Caco-2 (cell line): ENCODE measurements at regions not wholly inside any gene's neighbourhood (a gene's known extent, or its start where the extent isn't known, plus 50 kb on each side); places are given as distances from the start of the nearest gene placed in this dataset.

Source experiments
- BruUV-seq: library from RNA; stranded (reverse); fragments of 400-500 nt; replicated peaks from 2 replicates; lab custom pipeline; 2021; lab: Mats Ljungman, UMichigan
- CTCF ChIA-PET: fragments of 300-600 bp; sonication (Branson Sonifier 250); formaldehyde crosslinking; loops from one replicate; lab custom pipeline; 2022; ENCODE audit warnings: antibody characterized with exemption; lab: Charles Lee
- POLR2A ChIA-PET: fragments of 300-600 bp; sonication (Branson Sonifier 250); formaldehyde crosslinking; loops from one replicate; lab custom pipeline; 2022; ENCODE audit warnings: antibody characterized with exemption; lab: Charles Lee
- DNase-seq, 2 experiments: peaks; one replicate each; pipeline versions ENCODE4 v3.0.0 to v3.0.0-alpha.2; 2020 to 2022
- H3K27me3 ChIP-seq: replicated peaks from 2 replicates; pipeline ENCODE4 v1.6.0; 2011; ENCODE audit warnings: low read length; ENCODE audit not compliant: control insufficient read depth, insufficient read depth
- H3K36me3 ChIP-seq: 2 replicates; pipeline ENCODE4 v1.5.1; 2011; ENCODE audit warnings: low read length; ENCODE audit not compliant: control insufficient read depth, insufficient read depth
- H3K4me1 ChIP-seq: fragments of 250-450 bp; sonication (Bioruptor Pico); 2 replicates; pipeline ENCODE4 v1.5.1; 2020; ENCODE audit warnings: mild to moderate bottlenecking
- H3K4me3 ChIP-seq: 2 replicates; pipeline ENCODE4 v1.5.1; 2011; ENCODE audit warnings: low read depth, mild to moderate bottlenecking, control low read depth, low read length
- H3K9me3 ChIP-seq: fragments of 250-450 bp; sonication (Bioruptor Pico); 2 replicates; pipeline ENCODE4 v1.5.1; 2020; ENCODE audit warnings: mild to moderate bottlenecking, moderate library complexity
- H3K27ac Mint-ChIP-seq: one replicate; pipeline ENCODE4 v1.8.0; 2022; ENCODE audit warnings: mixed read lengths; ENCODE audit not compliant: unreplicated experiment
- H3K27me3 Mint-ChIP-seq: one replicate; pipeline ENCODE4 v1.8.0; 2022; ENCODE audit warnings: mixed read lengths; ENCODE audit not compliant: insufficient read depth, unreplicated experiment
- H3K36me3 Mint-ChIP-seq: one replicate; pipeline ENCODE4 v1.8.0; 2022; ENCODE audit warnings: mild to moderate bottlenecking, mixed read lengths; ENCODE audit not compliant: insufficient read depth, unreplicated experiment
- H3K4me1 Mint-ChIP-seq: one replicate; pipeline ENCODE4 v1.8.0; 2022; ENCODE audit warnings: low read depth, mixed read lengths; ENCODE audit not compliant: unreplicated experiment
- H3K4me3 Mint-ChIP-seq: one replicate; pipeline ENCODE4 v1.8.0; 2022; ENCODE audit warnings: mild to moderate bottlenecking, moderate library complexity, mixed read lengths; ENCODE audit not compliant: unreplicated experiment
- H3K9me3 Mint-ChIP-seq: one replicate; pipeline ENCODE4 v1.8.0; 2022; ENCODE audit warnings: mixed read lengths; ENCODE audit not compliant: unreplicated experiment
- CTCF ChIP-seq, 2 experiments: fragments of 200-600 bp in 1 of 2; IDR thresholded peaks; 1 replicate in 1 of 2; 2 replicates in 1 of 2; pipeline versions ENCODE4 v1.5.1 to v1.8.0; 2011 to 2022; ENCODE audit warnings: antibody characterized with exemption in 1 of 2, control low read depth in 1 of 2, inconsistent platforms in 1 of 2, low read depth in 1 of 2, low read length in 1 of 2, mild to moderate bottlenecking in 1 of 2, moderate library complexity in 1 of 2; ENCODE audit not compliant: insufficient read depth in 1 of 2, severe bottlenecking in 1 of 2, unreplicated experiment in 1 of 2
- intact Hi-C: fragments of 100-400 bp; cut with micrococcal nuclease; formaldehyde crosslinking; loops from one replicate; pipeline ENCODE4 v1.10.0; 2022; ENCODE audit not compliant: unreplicated experiment

DNA sequence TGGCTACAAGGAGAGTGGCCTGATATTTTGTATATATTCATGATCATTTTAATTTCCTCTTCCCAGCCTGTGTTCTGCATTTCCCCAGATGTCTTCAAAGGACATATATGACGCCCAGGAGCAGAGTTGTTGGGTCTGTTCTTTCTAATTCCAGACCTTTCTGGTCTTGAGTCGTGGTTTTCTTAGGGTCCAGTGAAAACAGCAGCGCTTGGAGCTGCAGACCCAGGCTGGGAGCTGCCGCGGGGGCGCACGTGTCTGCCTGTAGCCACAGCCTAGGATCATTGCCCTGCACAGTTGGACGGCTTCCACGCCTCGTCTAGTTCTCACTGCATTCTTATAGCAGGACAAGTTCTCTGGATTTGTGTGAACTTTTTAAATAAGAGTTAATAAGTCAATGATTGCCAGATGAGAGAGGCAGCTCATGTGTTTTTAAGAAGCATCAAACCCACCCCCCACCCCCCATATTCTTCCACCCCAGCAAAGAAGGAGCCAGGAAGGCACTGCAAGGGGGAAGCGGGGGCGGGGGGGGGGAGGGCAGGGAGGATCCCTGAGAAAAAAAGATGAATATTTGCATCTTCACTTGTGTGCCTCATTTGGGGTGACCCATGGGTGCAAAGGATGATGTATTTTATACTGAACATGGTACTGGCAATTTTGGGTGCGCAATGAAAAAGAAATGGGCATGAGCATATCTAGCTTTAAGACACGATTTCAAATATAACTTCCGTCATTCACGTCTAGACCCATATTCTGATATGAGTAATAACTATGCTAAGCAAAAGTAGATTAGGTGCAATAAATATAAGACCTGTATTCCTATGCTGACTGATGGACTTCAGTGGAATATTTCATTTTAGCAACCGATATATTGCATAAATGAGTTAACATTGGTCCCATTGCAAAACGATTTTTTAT is 160.0 kb downstream of the TBXT start:
- H3K4me1 ChIP-seq: no peaks in the 10 kb centered on the region
- no peaks in the 10 kb centered on the region for H3K9me3 ChIP-seq
- ChIA-PET CTCF (no interaction called here), POLR2A (no interaction called here)
- no peaks in the 10 kb centered on the region for H3K9me3 Mint-ChIP-seq
- H3K36me3 Mint-ChIP-seq: no peaks in the 10 kb centered on the region
- no peak overlapping the region for H3K4me3 Mint-ChIP-seq
- no TSS peak for BruUV-seq
- DNase-seq: no peak
- H3K36me3 ChIP-seq: no peaks in the 10 kb centered on the region
- intact Hi-C loops: no loop called here
- no peaks in the 10 kb centered on the region for H3K27me3 ChIP-seq
- TF ChIP-seq CTCF (IDR thresholded peaks at IDR 0.05; ENCODE audit: insufficient read depth in 1 of 2, low read depth in 1 of 2, low read length in 1 of 2, severe bottlenecking in 1 of 2, unreplicated experiment in 1 of 2): no peak
- no peak overlapping the region for H3K4me3 ChIP-seq
- H3K27ac Mint-ChIP-seq: no peak overlapping the region
- H3K4me1 Mint-ChIP-seq: no peaks in the 10 kb centered on the region
- peaks cover 12% of the 10 kb centered on the region for H3K27me3 Mint-ChIP-seq

DNA sequence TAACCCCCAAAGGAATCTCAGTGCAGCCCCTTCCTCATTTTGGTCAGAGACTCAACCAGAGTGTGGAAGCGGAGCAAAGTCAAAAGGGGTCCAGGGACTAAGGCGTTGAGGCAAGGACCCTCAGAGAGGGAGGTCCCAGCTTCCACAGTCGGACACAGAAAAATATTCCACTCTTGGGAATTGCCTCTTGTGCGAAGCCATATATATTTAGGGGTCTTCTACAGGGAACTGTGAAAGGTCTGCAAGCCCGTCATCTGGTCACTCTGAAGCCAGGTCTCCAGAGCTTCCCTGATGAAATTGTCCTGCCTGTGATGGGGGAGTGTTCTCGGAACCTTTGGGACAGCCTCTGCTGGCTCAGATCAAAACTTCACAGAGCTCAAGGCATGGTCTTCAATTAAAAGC is 160.8 kb downstream of the TBXT start:
- H3K27me3 Mint-ChIP-seq: peaks cover 10% of the 10 kb centered on the region
- no peak for TF ChIP-seq CTCF (IDR thresholded peaks at IDR 0.05; ENCODE audit: insufficient read depth in 1 of 2, low read depth in 1 of 2, low read length in 1 of 2, severe bottlenecking in 1 of 2, unreplicated experiment in 1 of 2)
- Histone ChIP-seq H3K4me3 (no peak overlapping the region), H3K27me3 (no peaks in the 10 kb centered on the region), H3K4me1 (no peaks in the 10 kb centered on the region), H3K36me3 (no peaks in the 10 kb centered on the region), H3K9me3 (no peaks in the 10 kb centered on the region)
- CTCF ChIA-PET: no interaction called here
- no peak overlapping the region for H3K27ac Mint-ChIP-seq
- BruUV-seq: no TSS peak
- no peaks in the 10 kb centered on the region for H3K36me3 Mint-ChIP-seq
- POLR2A ChIA-PET: no interaction called here
- no peak overlapping the region for H3K4me3 Mint-ChIP-seq
- intact Hi-C loops: no loop called here
- DNase-seq: no peak
- H3K4me1 Mint-ChIP-seq: no peaks in the 10 kb centered on the region
- no peaks in the 10 kb centered on the region for H3K9me3 Mint-ChIP-seq

DNA sequence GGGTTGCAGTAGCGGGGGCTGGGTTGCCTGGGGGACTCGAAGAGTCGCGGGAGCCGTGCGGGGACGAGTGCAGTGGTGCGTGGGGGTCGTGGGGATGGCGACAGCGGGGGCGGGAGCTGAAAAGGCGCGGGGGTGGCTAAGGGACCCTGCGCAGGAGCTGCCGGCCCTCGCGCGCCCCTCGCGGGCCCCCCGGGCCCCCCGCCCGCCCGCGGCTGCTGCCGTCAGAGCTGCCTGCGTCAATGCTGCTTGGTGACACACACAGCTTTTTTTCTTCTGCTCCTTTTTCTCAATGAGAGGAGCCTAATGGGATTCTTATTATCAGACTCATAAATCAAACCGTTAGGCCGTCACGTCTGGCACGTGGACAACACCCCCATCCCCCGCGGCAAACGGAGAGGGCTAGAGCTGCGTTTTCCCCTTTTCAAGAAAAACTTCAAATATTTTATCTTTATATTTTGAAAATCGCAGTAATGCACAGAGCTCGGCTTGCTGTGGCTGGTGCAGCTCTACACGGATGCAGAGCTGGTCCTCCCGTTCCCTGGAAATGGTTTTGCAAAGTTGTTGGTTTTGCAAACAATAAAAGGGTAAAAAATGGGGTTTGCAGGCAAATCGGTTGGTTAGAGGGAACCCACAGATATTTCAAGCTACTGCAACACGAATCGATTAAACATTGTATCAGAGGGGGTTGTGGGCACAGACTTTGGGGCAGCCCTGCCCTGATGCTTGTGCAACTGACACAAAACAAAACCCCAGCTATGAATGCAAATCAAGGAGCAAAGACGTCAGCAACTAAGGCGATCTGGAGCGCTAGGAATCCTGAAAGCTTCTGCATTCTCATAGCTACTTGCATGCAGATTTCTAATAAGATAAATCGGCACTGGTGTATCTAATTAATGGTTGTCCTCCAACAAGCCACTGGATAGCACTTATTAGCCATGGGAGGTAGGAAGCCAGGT is 161.4 kb downstream of the TBXT start:
- Histone ChIP-seq H3K27me3 (no peaks in the 10 kb centered on the region), H3K4me3 (peak overlapping the region; percentile 26; the same call in 1 of the 2 replicates), H3K9me3 (no peaks in the 10 kb centered on the region), H3K4me1 (no peaks in the 10 kb centered on the region), H3K36me3 (no peaks in the 10 kb centered on the region)
- peaks cover 11% of the 10 kb centered on the region for H3K27me3 Mint-ChIP-seq
- H3K9me3 Mint-ChIP-seq: no peaks in the 10 kb centered on the region
- peak in 1 of 2 experiments; percentile 21 for DNase-seq
- no peak overlapping the region for H3K4me3 Mint-ChIP-seq
- H3K36me3 Mint-ChIP-seq: no peaks in the 10 kb centered on the region
- no peaks in the 10 kb centered on the region for H3K4me1 Mint-ChIP-seq
- intact Hi-C loops: no loop called here
- TF ChIP-seq CTCF (IDR thresholded peaks at IDR 0.05; ENCODE audit: insufficient read depth in 1 of 2, low read depth in 1 of 2, low read length in 1 of 2, severe bottlenecking in 1 of 2, unreplicated experiment in 1 of 2): no peak
- no peak overlapping the region for H3K27ac Mint-ChIP-seq
- POLR2A ChIA-PET: no interaction called here
- CTCF ChIA-PET: interaction anchor here (0.6 kb wide), 1 partner anchor 72 kb away, joined by 5 read pairs; no protein-coding TSS in a partner anchor
- no TSS peak for BruUV-seq
